Loucy (cell line): ENCODE measurements at regions not wholly inside any gene's neighbourhood (a gene's known extent, or its start where the extent isn't known, plus 50 kb on each side); places are given as distances from the start of the nearest gene placed in this dataset.

ENCODE experiments used
- H2AFZ ChIP-seq: fragments of 200-600 bp; sonication (generic); 2 replicates; pipeline ENCODE4 v1.6.0; 2016; ENCODE audit warnings: antibody characterized with exemption, mild to moderate bottlenecking, low read length, moderate library complexity
- H3F3A ChIP-seq: fragments of 200-600 bp; 2 replicates; pipeline ENCODE4 v1.6.0; 2016; ENCODE audit warnings: antibody characterized with exemption, low read depth, mild to moderate bottlenecking
- H3K27me3 ChIP-seq: fragments of 200-600 bp; sonication (generic); 2 replicates; pipeline ENCODE4 v1.6.1; 2014; ENCODE audit warnings: low read length, mild to moderate bottlenecking; ENCODE audit not compliant: insufficient read depth, poor library complexity, severe bottlenecking
- H3K36me3 ChIP-seq: fragments of 200-600 bp; sonication (generic); 2 replicates; pipeline ENCODE4 v1.6.1; 2016; ENCODE audit warnings: low read length; ENCODE audit not compliant: insufficient read depth
- H3K4me1 ChIP-seq: fragments of 200-600 bp; sonication (generic); 2 replicates; pipeline ENCODE4 v1.5.1; 2014; ENCODE audit warnings: low read length, mild to moderate bottlenecking; ENCODE audit not compliant: insufficient read depth, poor library complexity, severe bottlenecking
- H3K4me2 ChIP-seq: fragments of 200-600 bp; sonication (generic); 2 replicates; pipeline ENCODE4 v1.6.0; 2014; ENCODE audit warnings: antibody characterized with exemption, low read length, low read depth, mild to moderate bottlenecking; ENCODE audit not compliant: poor library complexity, severe bottlenecking
- H3K4me3 ChIP-seq: fragments of 200-600 bp; sonication (generic); 2 replicates; pipeline ENCODE4 v1.5.1; 2014; ENCODE audit warnings: low read length, mild to moderate bottlenecking, mixed read lengths; ENCODE audit not compliant: poor library complexity, severe bottlenecking
- H3K79me2 ChIP-seq: fragments of 200-600 bp; sonication (generic); 2 replicates; pipeline ENCODE4 v1.6.1; 2014; ENCODE audit warnings: low read length; ENCODE audit not compliant: insufficient read depth
- H3K9ac ChIP-seq: fragments of 200-600 bp; sonication (generic); 2 replicates; pipeline ENCODE4 v1.6.0; 2014; ENCODE audit warnings: mild to moderate bottlenecking, low read depth, low read length, moderate library complexity; ENCODE audit not compliant: poor library complexity, severe bottlenecking
- H3K9me2 ChIP-seq: fragments of 200-600 bp; sonication (generic); replicated peaks from 2 replicates; pipeline ENCODE4 v1.6.1; 2016; ENCODE audit warnings: low read depth, low read length, mixed read lengths
- H3K9me3 ChIP-seq: fragments of 200-600 bp; sonication (generic); 2 replicates; pipeline ENCODE4 v1.6.1; 2014; ENCODE audit warnings: mild to moderate bottlenecking, antibody characterized with exemption, low read length, low read depth; ENCODE audit not compliant: insufficient read depth
- H4K20me1 ChIP-seq: fragments of 200-600 bp; sonication (generic); 2 replicates; pipeline ENCODE4 v1.6.0; 2014; ENCODE audit warnings: antibody characterized with exemption, low read length, mild to moderate bottlenecking; ENCODE audit not compliant: insufficient read depth, poor library complexity, severe bottlenecking
- CTCF ChIP-seq: fragments of 200-600 bp; sonication (generic); conservative IDR thresholded peaks from 2 replicates; pipeline ENCODE4 v1.5.1; 2014; ENCODE audit warnings: mild to moderate bottlenecking, antibody characterized with exemption, low read length
- EZH2phosphoT487 ChIP-seq: fragments of 200-600 bp; IDR thresholded peaks from 2 replicates; pipeline ENCODE4 v1.6.1; 2018; ENCODE audit warnings: antibody characterized with exemption, mild to moderate bottlenecking, moderate library complexity, borderline replicate concordance

GRCh38 chr5:148708854-148709253, 54.5 kb upstream of the HTR4 start:
- no peaks in the 10 kb centered on the region for H3K27me3 ChIP-seq
- no peak overlapping the region for H3K9ac ChIP-seq
- no peak overlapping the region for H2AFZ ChIP-seq
- H3F3A ChIP-seq = no peaks in the 10 kb centered on the region
- H3K79me2 ChIP-seq = no peaks in the 10 kb centered on the region
- no peaks in the 10 kb centered on the region for H3K4me1 ChIP-seq
- no peak overlapping the region for H3K4me3 ChIP-seq
- no peaks in the 10 kb centered on the region for H4K20me1 ChIP-seq
- TF ChIP-seq EZH2phosphoT487 (no peak), CTCF (no peak)
- no peak overlapping the region for H3K4me2 ChIP-seq
- H3K9me3 ChIP-seq = no peaks in the 10 kb centered on the region
- no peaks in the 10 kb centered on the region for H3K36me3 ChIP-seq
- H3K9me2 ChIP-seq = no peaks in the 10 kb centered on the region

DNA sequence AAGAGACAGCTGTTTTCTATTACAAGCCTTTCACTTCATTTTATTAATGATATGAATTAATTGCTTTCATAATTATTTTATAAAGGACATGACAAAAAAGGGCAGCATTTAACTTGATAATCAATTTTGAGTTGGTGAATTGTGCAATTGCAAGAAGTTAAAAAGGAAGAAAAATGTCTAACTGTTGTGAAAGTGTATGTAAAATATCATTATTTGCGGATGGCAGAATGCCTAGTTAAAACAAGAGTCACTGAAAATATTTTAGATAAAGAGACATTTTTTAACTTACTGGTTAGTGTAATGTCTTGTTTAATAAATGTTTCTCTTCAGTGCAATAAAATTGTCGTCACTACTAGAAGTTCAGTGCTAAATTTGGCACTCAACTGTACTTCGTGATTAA, 57.6 kb upstream of the HTR4 start:
- no peak overlapping the region for H3K4me2 ChIP-seq
- H3K4me3 ChIP-seq = no peak overlapping the region
- no peaks in the 10 kb centered on the region for H4K20me1 ChIP-seq
- H3F3A ChIP-seq = no peaks in the 10 kb centered on the region
- H3K36me3 ChIP-seq = no peaks in the 10 kb centered on the region
- H3K27me3 ChIP-seq = no peaks in the 10 kb centered on the region
- TF ChIP-seq EZH2phosphoT487 (no peak), CTCF (no peak)
- H3K4me1 ChIP-seq = no peaks in the 10 kb centered on the region
- no peaks in the 10 kb centered on the region for H3K9me2 ChIP-seq
- H3K9me3 ChIP-seq = no peaks in the 10 kb centered on the region
- H3K79me2 ChIP-seq = no peaks in the 10 kb centered on the region
- no peak overlapping the region for H3K9ac ChIP-seq
- no peak overlapping the region for H2AFZ ChIP-seq

DNA sequence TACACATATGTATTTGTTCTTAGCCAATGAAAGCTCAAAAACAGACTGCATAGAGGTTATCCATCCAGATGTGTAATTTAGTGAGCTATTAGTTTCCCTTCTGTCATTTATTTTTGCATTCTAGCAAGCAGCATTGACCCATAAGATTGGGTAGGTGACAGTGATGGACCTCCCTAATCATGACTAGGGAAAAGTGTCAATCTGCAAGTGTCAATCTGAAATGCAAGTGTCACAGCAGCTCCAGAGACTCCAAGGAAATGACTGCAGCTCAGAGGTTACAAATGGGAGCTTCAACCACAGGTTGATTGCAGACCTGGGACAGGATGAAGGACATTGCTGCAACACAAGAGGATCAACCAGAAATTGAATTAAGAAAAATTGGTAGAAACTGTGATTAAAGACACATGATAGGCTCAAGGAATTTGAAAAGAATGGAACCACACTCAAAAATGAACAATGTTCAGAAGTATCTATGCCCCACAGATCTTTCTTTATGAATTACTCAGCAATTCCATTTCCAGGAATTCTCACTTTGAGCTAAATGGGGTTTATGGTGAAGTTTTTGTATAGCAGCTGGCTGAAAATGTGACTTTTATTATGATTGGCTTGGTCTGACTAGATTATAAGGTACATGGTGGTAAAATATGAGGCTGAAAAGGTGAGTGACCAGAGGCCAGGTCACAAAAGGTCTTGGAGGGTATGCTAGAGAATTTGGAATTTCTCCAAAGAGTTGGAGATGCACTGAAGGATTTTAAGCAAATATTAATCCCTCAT, 59.6 kb upstream of the HTR4 start:
- no peak for TF ChIP-seq EZH2phosphoT487
- TF ChIP-seq CTCF = no peak
- H3K4me2 ChIP-seq = no peak overlapping the region
- no peaks in the 10 kb centered on the region for H3F3A ChIP-seq
- H3K9me2 ChIP-seq = no peaks in the 10 kb centered on the region
- no peaks in the 10 kb centered on the region for H3K9me3 ChIP-seq
- no peak overlapping the region for H2AFZ ChIP-seq
- H3K4me1 ChIP-seq = no peaks in the 10 kb centered on the region
- H3K9ac ChIP-seq = no peak overlapping the region
- H3K4me3 ChIP-seq = no peak overlapping the region
- no peaks in the 10 kb centered on the region for H3K27me3 ChIP-seq
- H3K79me2 ChIP-seq = no peaks in the 10 kb centered on the region
- H4K20me1 ChIP-seq = no peaks in the 10 kb centered on the region
- H3K36me3 ChIP-seq = no peaks in the 10 kb centered on the region
